HG03066 (cell line): ENCODE measurements at regions not wholly inside any gene's neighbourhood (a gene's known extent, or its start where the extent isn't known, plus 50 kb on each side); places are given as distances from the start of the nearest gene placed in this dataset.
"Not testable (repeated sequence)": the region's sequence is repeated elsewhere in the genome, so short reads cannot be mapped to it uniquely, and the experiment has no call there.

Source experiments
- ATAC-seq: cut with Tn5 transposase; IDR thresholded peaks from one replicate; pipeline ENCODE4 v1.9.1; 2021; ENCODE audit warnings: low read depth; ENCODE audit not compliant: unreplicated experiment

GRCh38 chr5:19099195-19099594, 888.8 kb downstream of the CDH18 start:
- no peak for ATAC-seq

DNA sequence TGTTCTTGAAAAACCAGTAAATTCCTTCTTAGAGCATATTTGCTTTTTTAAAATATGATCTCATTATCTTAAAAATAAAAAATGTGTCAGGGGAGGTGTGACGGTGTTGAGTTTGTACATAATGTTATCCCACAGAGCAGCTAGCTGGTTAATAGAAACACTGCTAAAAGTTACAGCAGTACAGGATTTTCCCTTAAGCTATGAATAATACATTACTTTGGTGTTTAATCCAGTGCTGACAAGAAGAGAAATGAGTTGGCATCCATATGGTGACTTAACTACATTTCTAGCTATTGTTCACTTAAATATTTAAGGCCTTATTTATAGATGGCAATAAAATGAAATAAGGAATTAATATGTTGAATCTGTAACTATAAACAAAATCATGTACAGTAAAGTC, 883.1 kb downstream of the CDH18 start:
- no peak for ATAC-seq

GRCh38 chr5:19122923-19123322, 865.1 kb downstream of the CDH18 start:
- no peak for ATAC-seq

DNA sequence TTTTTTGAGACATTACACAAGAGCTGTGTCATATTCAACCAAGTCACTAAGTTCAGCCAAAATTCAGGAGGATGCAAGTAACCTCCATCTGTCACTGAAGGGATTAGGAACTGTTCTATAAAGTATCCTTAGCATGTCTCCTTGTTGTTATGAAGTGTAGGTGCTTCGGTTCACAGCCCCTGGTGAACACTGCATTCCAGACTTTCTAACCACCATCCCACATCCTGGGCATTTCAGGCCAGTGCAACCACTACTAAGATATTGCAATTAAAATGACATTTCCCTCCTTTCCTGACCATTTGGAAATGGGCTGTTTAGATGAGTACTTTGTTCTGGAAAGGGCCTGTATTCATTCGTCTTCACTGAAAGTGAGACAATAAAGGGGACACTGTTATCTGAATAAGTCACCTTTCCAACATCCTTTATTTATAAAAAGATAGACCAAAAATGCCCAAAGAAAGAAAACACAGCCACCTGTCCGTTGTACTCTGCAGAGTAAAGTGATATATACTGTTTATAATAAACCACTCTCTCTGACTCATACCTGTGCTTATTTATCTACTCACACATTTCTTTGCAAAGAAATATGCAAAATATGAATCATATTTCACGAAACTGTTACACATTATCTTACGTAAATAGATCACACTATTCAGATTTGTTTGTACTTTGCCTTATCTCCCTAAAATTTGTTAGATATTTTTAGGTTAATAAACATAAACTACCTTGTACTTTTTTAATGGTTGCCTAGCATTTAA, 861.9 kb downstream of the CDH18 start:
- no peak for ATAC-seq

DNA sequence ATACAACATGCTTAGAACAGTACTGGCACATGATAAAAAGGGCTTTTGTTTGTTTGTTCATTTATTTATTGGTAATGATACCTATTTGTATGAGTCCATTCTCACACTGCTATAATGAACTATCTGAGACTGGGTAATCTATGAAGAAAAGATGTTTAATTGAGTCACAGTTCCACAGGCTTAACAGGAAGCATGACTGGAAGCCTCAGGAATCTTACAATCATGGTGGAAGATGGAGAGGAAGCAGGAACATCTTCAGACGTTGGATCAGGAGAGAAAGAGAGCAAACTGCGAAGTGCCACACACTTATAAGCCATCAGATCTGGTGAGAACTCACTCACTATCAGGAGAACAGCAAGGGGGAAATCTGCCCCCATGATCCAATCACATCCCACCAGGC, 847.7 kb downstream of the CDH18 start:
- no peak for ATAC-seq

- not testable (repeated sequence) for ATAC-seq
Measured at GRCh38 chr5:19141937-19142524, 846.0 kb downstream of the CDH18 start.

GRCh38 chr5:19142713-19143414, 845.1 kb downstream of the CDH18 start:
- not testable (repeated sequence) for ATAC-seq

DNA sequence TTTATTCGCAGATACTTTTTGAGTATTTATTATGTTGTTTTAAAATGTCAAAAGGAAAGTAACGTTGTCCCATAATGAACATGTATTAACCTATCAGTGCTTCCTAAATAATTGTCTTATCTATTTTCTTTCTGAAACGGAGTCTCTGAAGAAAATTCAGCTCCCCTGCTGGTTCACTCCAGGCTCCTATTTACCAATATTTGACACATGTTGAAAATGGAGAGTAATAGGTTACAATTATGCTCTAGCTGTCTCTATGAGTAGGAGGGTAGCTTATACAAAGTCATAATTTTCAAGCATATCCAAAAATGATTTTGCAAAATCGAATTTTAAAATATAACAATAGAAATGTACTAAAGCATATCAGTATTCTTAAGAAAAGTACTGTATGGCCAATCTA, 844.1 kb downstream of the CDH18 start:
- ATAC-seq: no peak

DNA sequence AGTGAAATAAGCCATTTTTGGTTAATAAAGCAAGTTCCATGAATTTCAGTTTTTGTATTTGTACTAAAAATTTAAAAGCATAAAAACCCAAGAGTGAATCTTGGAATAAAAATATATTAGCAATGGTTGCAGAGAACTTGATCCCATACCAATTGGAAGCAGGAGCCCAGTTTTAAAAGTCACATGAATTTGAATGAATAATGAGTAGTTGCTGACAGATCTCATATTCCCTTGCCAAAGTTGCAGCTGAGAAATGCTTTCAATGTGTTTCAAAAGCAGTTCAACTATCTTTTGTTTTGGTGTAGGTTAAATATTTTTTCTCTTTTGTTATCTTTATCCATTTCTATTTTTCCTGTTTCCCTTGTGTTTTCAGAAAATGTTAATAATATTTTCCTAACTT, 818.6 kb downstream of the CDH18 start:
- no peak for ATAC-seq

GRCh38 chr5:19172926-19173470, 815.0 kb downstream of the CDH18 start:
- ATAC-seq: no peak

DNA sequence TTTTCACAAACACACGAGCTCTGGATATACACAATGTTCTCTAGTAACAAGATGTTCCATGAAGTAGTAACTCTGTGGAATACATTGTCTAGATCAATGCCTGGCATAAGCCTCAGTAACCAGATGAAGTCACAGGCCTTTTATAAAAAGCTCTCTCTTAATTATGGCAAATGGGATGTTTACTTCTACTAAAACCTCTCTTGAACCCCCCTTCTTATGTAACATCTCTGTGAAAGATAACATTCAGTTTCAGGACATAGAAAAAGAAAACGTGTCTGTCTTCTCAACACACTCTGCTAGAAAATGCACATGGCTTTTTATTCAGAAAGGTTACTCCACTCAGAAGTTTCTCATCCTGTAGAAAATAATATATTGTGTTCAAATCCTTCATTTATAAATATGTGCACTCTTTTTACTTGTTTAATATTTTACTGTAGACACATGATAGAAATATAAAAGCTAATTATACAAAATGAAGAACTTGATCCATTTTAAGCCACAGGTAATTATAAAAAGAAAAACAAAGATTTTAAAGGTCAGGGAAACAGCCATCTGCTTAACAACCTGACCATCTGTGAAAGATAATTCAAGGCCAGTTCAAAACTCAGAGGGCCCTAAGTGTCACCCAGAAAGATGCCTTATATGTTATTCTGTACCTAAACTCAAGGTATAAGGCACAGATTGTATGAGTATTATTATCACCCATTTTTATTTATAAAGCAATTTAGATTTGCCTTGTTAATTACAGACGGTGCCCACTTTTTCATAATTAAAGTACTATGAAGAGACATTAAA, 812.0 kb downstream of the CDH18 start:
- ATAC-seq: no peak

DNA sequence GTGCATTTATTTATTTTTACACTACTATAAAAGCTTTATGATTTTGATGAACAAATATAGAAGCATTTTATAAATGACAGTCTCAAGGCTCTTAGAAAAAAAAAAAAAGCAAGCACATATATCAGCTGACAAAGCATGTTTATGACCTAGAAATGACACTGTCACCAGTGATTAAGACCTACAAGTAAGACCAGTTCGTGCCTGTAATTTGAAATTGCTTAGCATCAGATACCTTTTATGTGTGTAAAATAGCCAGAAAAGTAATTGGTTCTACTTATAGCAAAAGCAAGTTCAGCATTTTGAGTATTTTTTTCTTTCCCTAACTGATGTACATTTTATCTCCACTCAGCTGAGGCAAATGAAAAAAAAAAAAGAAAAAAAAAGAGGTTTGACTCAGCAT, 808.4 kb downstream of the CDH18 start:
- ATAC-seq: no peak

DNA sequence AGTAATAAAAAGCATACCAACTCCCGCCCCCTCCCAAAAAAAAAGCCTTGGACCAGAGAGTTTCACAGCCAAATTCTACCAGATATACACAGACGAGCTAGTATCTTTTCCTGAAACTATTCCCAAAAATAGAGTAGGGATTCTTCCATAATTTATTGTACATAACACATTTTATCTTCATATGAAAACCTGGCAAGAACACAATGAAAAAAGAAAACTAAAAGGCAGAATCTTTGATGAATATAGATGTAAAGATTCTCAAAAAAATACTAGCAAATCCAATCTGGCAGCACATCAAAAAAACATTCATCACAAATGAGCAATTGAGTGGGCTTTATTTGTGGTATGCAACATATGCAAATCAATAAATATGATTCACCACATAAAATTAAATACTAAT, 798.8 kb downstream of the CDH18 start:
- ATAC-seq: no peak

- ATAC-seq: no peak
Measured at GRCh38 chr5:19193631-19194030, 794.4 kb downstream of the CDH18 start.

DNA sequence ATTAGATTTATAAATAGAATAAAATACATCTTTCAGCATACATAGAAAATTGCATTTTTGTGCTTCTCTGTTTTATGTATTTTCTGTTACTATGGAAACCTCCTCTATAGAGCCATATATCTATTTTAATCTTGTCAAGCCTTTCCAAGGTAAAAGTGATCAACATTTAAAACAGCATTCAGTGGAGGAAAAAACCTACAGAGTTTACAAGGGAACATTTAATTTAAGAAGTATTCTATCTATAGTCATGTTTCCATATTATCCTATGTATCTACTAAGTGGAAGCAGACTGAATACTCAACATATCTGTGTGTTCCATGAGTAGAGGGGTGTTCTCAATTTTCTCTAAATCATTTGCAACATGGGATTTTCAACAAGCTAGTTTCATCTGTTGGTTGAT, 791.4 kb downstream of the CDH18 start:
- ATAC-seq: no peak

DNA sequence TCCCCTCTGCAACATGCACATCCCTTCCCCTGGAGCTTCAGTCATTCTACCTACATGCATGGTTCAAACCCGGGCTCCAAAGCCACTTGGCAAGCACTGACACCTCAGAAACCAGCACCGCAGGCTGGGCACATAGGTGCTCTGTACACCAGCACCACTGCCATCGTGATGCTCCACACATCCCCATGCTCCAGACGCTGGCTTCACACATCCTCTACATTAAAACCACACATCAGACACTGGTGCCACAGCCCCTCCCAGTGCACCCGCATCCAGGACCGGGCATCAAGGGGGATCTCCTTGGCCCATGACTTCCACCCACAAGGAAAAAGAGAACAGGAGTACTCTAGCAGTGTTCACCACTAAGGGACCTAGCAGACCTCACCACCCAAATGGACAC, 787.7 kb downstream of the CDH18 start:
- ATAC-seq: no peak

- no peak for ATAC-seq
Measured at GRCh38 chr5:19208397-19208796, 779.6 kb downstream of the CDH18 start.

DNA sequence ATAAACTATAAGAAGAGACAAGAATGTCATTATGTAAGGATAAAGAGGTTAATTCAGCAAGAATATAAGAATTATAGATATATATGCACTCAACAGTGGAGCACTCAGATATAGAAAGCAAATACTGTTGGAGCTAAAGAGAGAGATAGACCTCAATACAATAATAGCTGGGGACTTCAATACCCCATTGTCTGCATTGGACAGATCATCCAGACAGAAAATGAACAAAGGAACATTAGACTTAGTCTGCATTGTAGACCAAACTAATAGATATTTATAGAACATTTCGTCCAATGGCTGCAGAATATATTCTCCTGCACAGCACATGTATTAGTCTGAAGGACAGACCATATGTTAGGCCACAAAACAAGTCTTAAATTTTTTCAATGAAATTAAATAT, 777.1 kb downstream of the CDH18 start:
- ATAC-seq: no peak

- no peak for ATAC-seq
Measured at GRCh38 chr5:19229179-19229835, 758.7 kb downstream of the CDH18 start.

- ATAC-seq: no peak
Measured at GRCh38 chr5:19233573-19233972, 754.4 kb downstream of the CDH18 start.
